ENCODE measurements at regions not wholly inside any gene's neighbourhood (a gene's known extent, or its start where the extent isn't known, plus 50 kb on each side); places are given as distances from the start of the nearest gene placed in this dataset.

- Histone ChIP-seq H4K20me1 (ENCODE audit: control insufficient read depth, insufficient read depth, low read depth, low read length) (no peaks in the 10 kb centered on the region), H3K27ac (ENCODE audit: low read depth, low read length) (no peak overlapping the region), H3F3A (ENCODE audit: control insufficient read depth, insufficient read depth) (no peaks in the 10 kb centered on the region), H3K4me1 (ENCODE audit: control insufficient read depth, low read length) (no peaks in the 10 kb centered on the region), H3K27me3 (ENCODE audit: control insufficient read depth, low read length) (no peaks in the 10 kb centered on the region), H3K36me3 (ENCODE audit: control insufficient read depth, low read length) (no peaks in the 10 kb centered on the region), H3K9me2 (replicated peaks; ENCODE audit: control insufficient read depth, low read length) (no peaks in the 10 kb centered on the region), H3K4me3 (ENCODE audit: low read length) (no peak overlapping the region), H3K79me2 (ENCODE audit: control insufficient read depth, low read length) (no peaks in the 10 kb centered on the region), H3K4me2 (ENCODE audit: low read length) (no peak overlapping the region), H3K9me3 (ENCODE audit: control insufficient read depth, insufficient read depth, low read length) (no peaks in the 10 kb centered on the region)
- TF ChIP-seq EZH2phosphoT487 (IDR thresholded peaks at IDR 0.05; ENCODE audit: borderline replicate concordance, low read length): no peak
- TF ChIP-seq CTCF (IDR thresholded peaks at IDR 0.05; ENCODE audit: low read depth, low read length, poor library complexity, severe bottlenecking): no peak
These were observed 228.4 kb upstream of the N4BP1 start for GRCh38 chr16:48838349-48838748.

- Histone ChIP-seq H3F3A (ENCODE audit: control insufficient read depth, insufficient read depth) (no peaks in the 10 kb centered on the region), H3K27me3 (ENCODE audit: control insufficient read depth, low read length) (no peaks in the 10 kb centered on the region), H3K79me2 (ENCODE audit: control insufficient read depth, low read length) (no peaks in the 10 kb centered on the region), H3K27ac (ENCODE audit: low read depth, low read length) (no peak overlapping the region), H4K20me1 (ENCODE audit: control insufficient read depth, insufficient read depth, low read depth, low read length) (no peaks in the 10 kb centered on the region), H3K4me2 (ENCODE audit: low read length) (no peak overlapping the region), H3K4me3 (ENCODE audit: low read length) (no peak overlapping the region), H3K36me3 (ENCODE audit: control insufficient read depth, low read length) (no peaks in the 10 kb centered on the region), H3K9me3 (ENCODE audit: control insufficient read depth, insufficient read depth, low read length) (no peaks in the 10 kb centered on the region), H3K9me2 (replicated peaks; ENCODE audit: control insufficient read depth, low read length) (no peaks in the 10 kb centered on the region), H3K4me1 (ENCODE audit: control insufficient read depth, low read length) (no peaks in the 10 kb centered on the region)
- TF ChIP-seq EZH2phosphoT487 (IDR thresholded peaks at IDR 0.05; ENCODE audit: borderline replicate concordance, low read length) (no peak), CTCF (IDR thresholded peaks at IDR 0.05; ENCODE audit: low read depth, low read length, poor library complexity, severe bottlenecking) (no peak)
These were observed 226.7 kb upstream of the N4BP1 start for GRCh38 chr16:48836636-48837035.

- TF ChIP-seq CTCF (IDR thresholded peaks at IDR 0.05; ENCODE audit: low read depth, low read length, poor library complexity, severe bottlenecking) (no peak), EZH2phosphoT487 (IDR thresholded peaks at IDR 0.05; ENCODE audit: borderline replicate concordance, low read length) (no peak)
- Histone ChIP-seq H3F3A (ENCODE audit: control insufficient read depth, insufficient read depth) (no peaks in the 10 kb centered on the region), H3K27ac (ENCODE audit: low read depth, low read length) (no peak overlapping the region), H3K9me2 (replicated peaks; ENCODE audit: control insufficient read depth, low read length) (no peaks in the 10 kb centered on the region), H3K4me1 (ENCODE audit: control insufficient read depth, low read length) (no peaks in the 10 kb centered on the region), H3K27me3 (ENCODE audit: control insufficient read depth, low read length) (no peaks in the 10 kb centered on the region), H3K36me3 (ENCODE audit: control insufficient read depth, low read length) (no peaks in the 10 kb centered on the region), H3K4me3 (ENCODE audit: low read length) (no peak overlapping the region), H4K20me1 (ENCODE audit: control insufficient read depth, insufficient read depth, low read depth, low read length) (no peaks in the 10 kb centered on the region), H3K4me2 (ENCODE audit: low read length) (no peak overlapping the region), H3K79me2 (ENCODE audit: control insufficient read depth, low read length) (no peaks in the 10 kb centered on the region), H3K9me3 (ENCODE audit: control insufficient read depth, insufficient read depth, low read length) (no peaks in the 10 kb centered on the region)
These were observed 226.1 kb upstream of the N4BP1 start for GRCh38 chr16:48836067-48836466.

GRCh38 chr16:48834576-48834975 lies 224.6 kb upstream of the N4BP1 start:
- TF ChIP-seq CTCF (IDR thresholded peaks at IDR 0.05; ENCODE audit: low read depth, low read length, poor library complexity, severe bottlenecking) (no peak), EZH2phosphoT487 (IDR thresholded peaks at IDR 0.05; ENCODE audit: borderline replicate concordance, low read length) (no peak)
- Histone ChIP-seq H3K4me2 (ENCODE audit: low read length) (no peak overlapping the region), H4K20me1 (ENCODE audit: control insufficient read depth, insufficient read depth, low read depth, low read length) (no peaks in the 10 kb centered on the region), H3K36me3 (ENCODE audit: control insufficient read depth, low read length) (no peaks in the 10 kb centered on the region), H3K27me3 (ENCODE audit: control insufficient read depth, low read length) (no peaks in the 10 kb centered on the region), H3K4me3 (ENCODE audit: low read length) (no peak overlapping the region), H3K4me1 (ENCODE audit: control insufficient read depth, low read length) (no peaks in the 10 kb centered on the region), H3K27ac (ENCODE audit: low read depth, low read length) (no peak overlapping the region), H3F3A (ENCODE audit: control insufficient read depth, insufficient read depth) (no peaks in the 10 kb centered on the region), H3K9me3 (ENCODE audit: control insufficient read depth, insufficient read depth, low read length) (no peaks in the 10 kb centered on the region), H3K79me2 (ENCODE audit: control insufficient read depth, low read length) (no peaks in the 10 kb centered on the region), H3K9me2 (replicated peaks; ENCODE audit: control insufficient read depth, low read length) (no peaks in the 10 kb centered on the region)
